Keratinocyte (primary cell): ENCODE measurements at regions not wholly inside any gene's neighbourhood (a gene's known extent, or its start where the extent isn't known, plus 50 kb on each side); places are given as distances from the start of the nearest gene placed in this dataset.

Experiments used
- DNase-seq: peaks from one replicate; pipeline ENCODE4 v3.0.0-alpha.2; 2011; ENCODE audit warnings: low read depth, missing footprints, low spot score
- FAIRE-seq: peaks from 2 replicates; lab custom pipeline; 2011; peaks lifted over from hg19 to GRCh38; lab: Jason Lieb, UNC
- H2AFZ ChIP-seq: 2 replicates; pipeline ENCODE4 v1.6.0; 2012; ENCODE audit warnings: low read length, control low read depth, inconsistent platforms; ENCODE audit not compliant: control insufficient read depth
- H3K27ac ChIP-seq: 2 replicates; pipeline ENCODE4 v1.5.1; 2011; ENCODE audit warnings: low read length; ENCODE audit not compliant: control insufficient read depth, insufficient read depth
- H3K27me3 ChIP-seq: 3 replicates; pipeline ENCODE4 v1.6.0; 2011; ENCODE audit warnings: low read length; ENCODE audit not compliant: control insufficient read depth, insufficient read depth; ENCODE audit errors: extremely low read depth
- H3K36me3 ChIP-seq, 2 experiments: 2 replicates in 1 of 2; 3 replicates in 1 of 2; pipeline ENCODE4 v1.5.1; 2011; ENCODE audit warnings: low read length in 2 of 2, mild to moderate bottlenecking in 1 of 2; ENCODE audit not compliant: control insufficient read depth in 2 of 2, insufficient read depth in 2 of 2; ENCODE audit errors: extremely low read depth in 1 of 2
- H3K4me1 ChIP-seq: 3 replicates; pipeline ENCODE4 v1.5.1; 2011; ENCODE audit warnings: low read length; ENCODE audit not compliant: control insufficient read depth, insufficient read depth; ENCODE audit errors: extremely low read depth
- H3K4me2 ChIP-seq: 3 replicates; pipeline ENCODE4 v1.6.0; 2011; ENCODE audit warnings: low read depth, low read length; ENCODE audit not compliant: control insufficient read depth, insufficient read depth; ENCODE audit errors: extremely low read depth
- H3K4me3 ChIP-seq, 3 experiments: fragments of 200-600 bp in 1 of 3; sonication (generic) in 1 of 3; 2 replicates in 2 of 3; 3 replicates in 1 of 3; pipeline ENCODE4 v1.5.1; 2011 to 2016; ENCODE audit warnings: low read length in 3 of 3, mild to moderate bottlenecking in 3 of 3, control low read depth in 2 of 3, inconsistent platforms in 1 of 3, low read depth in 1 of 3, mixed read lengths in 1 of 3, mixed run types in 1 of 3, moderate library complexity in 1 of 3; ENCODE audit not compliant: control insufficient read depth in 2 of 3, insufficient read depth in 2 of 3; ENCODE audit errors: extremely low read depth in 1 of 3
- H3K79me2 ChIP-seq: 2 replicates; pipeline ENCODE4 v1.6.0; 2012; ENCODE audit warnings: low read length; ENCODE audit not compliant: control insufficient read depth, insufficient read depth
- H3K9ac ChIP-seq: 3 replicates; pipeline ENCODE4 v1.6.0; 2011; ENCODE audit warnings: low read length; ENCODE audit not compliant: control insufficient read depth, insufficient read depth; ENCODE audit errors: extremely low read depth
- H3K9me1 ChIP-seq: 3 replicates; pipeline ENCODE4 v1.6.0; 2011; ENCODE audit warnings: low read length; ENCODE audit not compliant: control insufficient read depth, insufficient read depth; ENCODE audit errors: extremely low read depth
- H3K9me3 ChIP-seq: 2 replicates; pipeline ENCODE4 v1.5.1; 2012; ENCODE audit warnings: low read depth, low read length; ENCODE audit not compliant: control insufficient read depth
- H4K20me1 ChIP-seq: 3 replicates; pipeline ENCODE4 v1.6.0; 2011; ENCODE audit warnings: low read length; ENCODE audit not compliant: control insufficient read depth, insufficient read depth; ENCODE audit errors: extremely low read depth
- CTCF ChIP-seq, 3 experiments: IDR thresholded peaks in 1 of 3; conservative IDR thresholded peaks in 1 of 3; optimal IDR thresholded peaks in 1 of 3; 2 replicates in 2 of 3; 3 replicates in 1 of 3; pipeline versions ENCODE3 to v1.5.1; 2011; ENCODE audit warnings: low read length in 3 of 3, mild to moderate bottlenecking in 3 of 3, moderate library complexity in 2 of 3, control low read depth in 1 of 3, inconsistent platforms in 1 of 3; ENCODE audit not compliant: insufficient read depth in 2 of 3; ENCODE audit errors: extremely low read depth in 1 of 3
- EZH2 ChIP-seq: IDR thresholded peaks from one replicate; pipeline ENCODE4 v1.6.1; 2012; ENCODE audit warnings: inconsistent platforms, mild to moderate bottlenecking, low read length, moderate library complexity
- dilution Hi-C: fragments of 300-500 bp; cut with MboI; formaldehyde crosslinking; loops from one replicate; pipeline ENCODE4 v1.7.0; 2020; ENCODE audit warnings: low sequenced_read_pairs; ENCODE audit not compliant: extremely low pct_ligation_motif_present

GRCh38 chr2:180614776-180615175 is 365.6 kb upstream of the UBE2E3 start:
- Histone ChIP-seq H3K9me3 (no peaks in the 10 kb centered on the region), H3K36me3 (no peaks in the 10 kb centered on the region), H2AFZ (no peak overlapping the region), H3K27me3 (no peaks in the 10 kb centered on the region), H3K9me1 (no peaks in the 10 kb centered on the region), H3K27ac (no peak overlapping the region), H3K4me2 (no peak overlapping the region), H3K9ac (no peak overlapping the region), H3K4me1 (no peaks in the 10 kb centered on the region), H4K20me1 (no peaks in the 10 kb centered on the region), H3K4me3 (no peak overlapping the region), H3K79me2 (no peaks in the 10 kb centered on the region)
- dilution Hi-C loops = no loop called here
- TF ChIP-seq EZH2 = no peak
- TF ChIP-seq CTCF (optimal IDR thresholded peaks at IDR 0.05 in 1 of 3, IDR thresholded peaks at IDR 0.05 in 1 of 3, conservative IDR thresholded peaks at IDR 0.05 in 1 of 3; ENCODE audit: extremely low read depth in 1 of 3, insufficient read depth in 2 of 3, low read length in 3 of 3) = no peak
- no peak for FAIRE-seq
- DNase-seq = no peak

- Histone ChIP-seq H4K20me1 (no peaks in the 10 kb centered on the region), H3K9me1 (no peaks in the 10 kb centered on the region), H3K27ac (no peak overlapping the region), H3K79me2 (no peaks in the 10 kb centered on the region), H2AFZ (no peak overlapping the region), H3K36me3 (no peaks in the 10 kb centered on the region), H3K9ac (no peak overlapping the region), H3K9me3 (no peaks in the 10 kb centered on the region), H3K4me3 (no peak overlapping the region), H3K4me1 (no peaks in the 10 kb centered on the region), H3K4me2 (no peak overlapping the region), H3K27me3 (no peaks in the 10 kb centered on the region)
- dilution Hi-C loops = no loop called here
- DNase-seq (no peak), FAIRE-seq (no peak)
- no peak for TF ChIP-seq CTCF (optimal IDR thresholded peaks at IDR 0.05 in 1 of 3, IDR thresholded peaks at IDR 0.05 in 1 of 3, conservative IDR thresholded peaks at IDR 0.05 in 1 of 3; ENCODE audit: extremely low read depth in 1 of 3, insufficient read depth in 2 of 3, low read length in 3 of 3)
- TF ChIP-seq EZH2 = no peak
Measured at GRCh38 chr2:180609626-180610340, 370.6 kb upstream of the UBE2E3 start.
